Adrenal gland (tissue), 9 donors: ENCODE measurements at regions not wholly inside any gene's neighbourhood (a gene's known extent, or its start where the extent isn't known, plus 50 kb on each side); places are given as distances from the start of the nearest gene placed in this dataset.

ENCODE experiments used
- DNase-seq, 7 donors: peaks; one replicate each; pipeline ENCODE4 v3.0.0-alpha.2; 2019 to 2020
- H3K27ac ChIP-seq, 5 donors: fragments of 200-600 bp; sonication (generic) in 4 of 5; 1 replicate in 3 of 5; 2 replicates in 2 of 5; pipeline versions ENCODE4 v1.5.1 to v1.8.0; 2016 to 2020; ENCODE audit warnings: mild to moderate bottlenecking in 1 of 5
- H3K27me3 ChIP-seq: fragments of 200-600 bp; 2 replicates; pipeline ENCODE4 v1.8.0; 2021
- H3K36me3 ChIP-seq, 2 donors: fragments of 200-600 bp; replicated peaks in 1 of 2; 1 replicate in 1 of 2; 2 replicates in 1 of 2; pipeline versions ENCODE4 v1.5.1 to v1.8.0; 2018 to 2022
- H3K4me1 ChIP-seq, 2 donors: fragments of 200-600 bp; replicated peaks in 1 of 2; 1 replicate in 1 of 2; 2 replicates in 1 of 2; pipeline versions ENCODE4 v1.5.1 to v1.8.0; 2018 to 2021
- H3K4me3 ChIP-seq, 4 donors: fragments of 200-600 bp; sonication (generic) in 3 of 4; one replicate each; pipeline ENCODE4 v1.5.1; 2016 to 2018
- H3K9me3 ChIP-seq, 3 donors: fragments of 200-600 bp; sonication (generic) in 1 of 3; replicated peaks in 1 of 3; 1 replicate in 2 of 3; 2 replicates in 1 of 3; pipeline versions ENCODE4 v1.5.1 to v1.8.0; 2016 to 2021
- POLR2A ChIP-seq, 2 donors: fragments of 450-650 bp; IDR thresholded peaks; one replicate each; pipeline ENCODE4 v1.6.1; 2017; ENCODE audit warnings: antibody characterized with exemption in 2 of 2, mild to moderate bottlenecking in 2 of 2, moderate library complexity in 1 of 2
- WGBS, 4 donors: extraction: QIAGEN DNeasy Blood & Tissue Kit in 2 of 4; methylation state at CpG; one replicate each; pipeline versions ENCODE4 v1.1.5 to v1.1.7; 2013 to 2017; 5-methylcytosine and 5-hydroxymethylcytosine counted together
- intact Hi-C, 2 donors: fragments of 100-400 bp; cut with DNase I; formaldehyde crosslinking; loops; one replicate each; pipeline versions ENCODE4 v1.14.1 to v1.15.0; 2022 to 2023
- TF ChIP-seq, protein P1 (sequence below), 6 experiments: fragments of 450-650 bp in 4 of 6; fragments of 200-600 bp in 2 of 6; sonication (generic) in 1 of 6; IDR thresholded peaks; 1 replicate in 5 of 6; 2 replicates in 1 of 6; pipeline versions ENCODE4 v1.5.1 to v1.8.0; 2016 to 2021; ENCODE audit warnings: antibody characterized with exemption in 6 of 6, mild to moderate bottlenecking in 2 of 6, moderate library complexity in 1 of 6
- donor health status: healthy with polysubstance abuse.
- donor health status: Bipolar disorder and iron deficiency.
- donor health status: DM: yes; HTN: yes; CAD: no.
- donor health status: DM: no; HTN: no; CAD: no.
- donor health status: DM: no; HTN: no; CAD: no.

DNA sequence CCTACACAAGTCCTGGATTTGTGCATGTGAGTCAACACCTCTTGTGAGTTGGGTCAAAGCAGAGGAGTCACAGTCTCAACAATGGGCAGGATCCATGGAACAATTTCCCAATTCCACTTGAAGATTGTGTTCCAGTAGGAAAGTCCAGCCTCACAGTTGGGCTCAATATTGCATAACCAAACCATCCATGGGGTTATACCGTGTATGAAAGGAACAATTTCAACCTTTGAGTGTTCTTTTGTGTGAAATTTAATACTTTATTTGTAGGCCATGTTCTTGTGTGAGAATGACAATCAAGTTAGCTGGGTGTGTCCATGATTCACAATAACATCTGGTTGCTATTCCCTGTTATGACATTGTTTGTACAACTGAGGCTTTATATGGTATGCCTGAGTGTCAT is 1182.9 kb upstream of the AMELY start:
- Histone ChIP-seq H3K27me3 (no peaks in the 10 kb centered on the region), H3K4me1 (no peaks in the 10 kb centered on the region), H3K9me3 (no peaks in the 10 kb centered on the region), H3K4me3 (no peak overlapping the region), H3K27ac (no peak overlapping the region), H3K36me3 (no peaks in the 10 kb centered on the region)
- no peak for TF ChIP-seq POLR2A (IDR thresholded peaks at IDR 0.05)
- WGBS, 4 donors, result 17 to 38% methylated on average over 1 of the region's 1 CpG; no CpG with 5 or more reads in 2 of the 4 donors
- intact Hi-C loops, result no loop called here
- DNase-seq, result no peak

DNA sequence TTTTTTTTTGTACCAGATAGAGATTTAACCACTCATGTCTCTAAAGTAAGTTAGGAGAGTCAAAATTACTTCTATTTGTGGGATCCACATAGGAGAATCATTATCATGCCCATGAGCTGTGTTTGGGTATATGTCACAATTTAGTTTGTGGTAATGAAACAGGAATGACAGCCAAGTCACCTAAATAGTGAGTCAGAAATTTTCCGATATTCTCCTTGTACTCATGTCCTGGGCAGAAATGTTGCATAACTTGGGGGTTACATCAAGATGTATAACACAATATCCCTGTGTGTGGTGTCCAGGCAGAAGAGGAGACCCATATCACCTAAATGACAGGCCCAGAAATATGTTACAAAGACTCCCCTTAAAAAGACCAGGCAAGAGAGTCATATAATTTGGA is 1181.4 kb upstream of the AMELY start:
- Histone ChIP-seq H3K4me3 (no peak overlapping the region), H3K9me3 (no peaks in the 10 kb centered on the region), H3K27me3 (no peaks in the 10 kb centered on the region), H3K4me1 (no peaks in the 10 kb centered on the region), H3K36me3 (no peaks in the 10 kb centered on the region), H3K27ac (no peak overlapping the region)
- 55 to 83% methylated on average over 1 of the region's 1 CpG; no CpG with 5 or more reads in 2 of the 4 donors for WGBS, 4 donors
- intact Hi-C loops, result no loop called here
- DNase-seq, result no peak
- TF ChIP-seq POLR2A (IDR thresholded peaks at IDR 0.05), result no peak
- TF ChIP-seq, protein P1, sequence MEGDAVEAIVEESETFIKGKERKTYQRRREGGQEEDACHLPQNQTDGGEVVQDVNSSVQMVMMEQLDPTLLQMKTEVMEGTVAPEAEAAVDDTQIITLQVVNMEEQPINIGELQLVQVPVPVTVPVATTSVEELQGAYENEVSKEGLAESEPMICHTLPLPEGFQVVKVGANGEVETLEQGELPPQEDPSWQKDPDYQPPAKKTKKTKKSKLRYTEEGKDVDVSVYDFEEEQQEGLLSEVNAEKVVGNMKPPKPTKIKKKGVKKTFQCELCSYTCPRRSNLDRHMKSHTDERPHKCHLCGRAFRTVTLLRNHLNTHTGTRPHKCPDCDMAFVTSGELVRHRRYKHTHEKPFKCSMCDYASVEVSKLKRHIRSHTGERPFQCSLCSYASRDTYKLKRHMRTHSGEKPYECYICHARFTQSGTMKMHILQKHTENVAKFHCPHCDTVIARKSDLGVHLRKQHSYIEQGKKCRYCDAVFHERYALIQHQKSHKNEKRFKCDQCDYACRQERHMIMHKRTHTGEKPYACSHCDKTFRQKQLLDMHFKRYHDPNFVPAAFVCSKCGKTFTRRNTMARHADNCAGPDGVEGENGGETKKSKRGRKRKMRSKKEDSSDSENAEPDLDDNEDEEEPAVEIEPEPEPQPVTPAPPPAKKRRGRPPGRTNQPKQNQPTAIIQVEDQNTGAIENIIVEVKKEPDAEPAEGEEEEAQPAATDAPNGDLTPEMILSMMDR (IDR thresholded peaks at IDR 0.05), result no peak

DNA sequence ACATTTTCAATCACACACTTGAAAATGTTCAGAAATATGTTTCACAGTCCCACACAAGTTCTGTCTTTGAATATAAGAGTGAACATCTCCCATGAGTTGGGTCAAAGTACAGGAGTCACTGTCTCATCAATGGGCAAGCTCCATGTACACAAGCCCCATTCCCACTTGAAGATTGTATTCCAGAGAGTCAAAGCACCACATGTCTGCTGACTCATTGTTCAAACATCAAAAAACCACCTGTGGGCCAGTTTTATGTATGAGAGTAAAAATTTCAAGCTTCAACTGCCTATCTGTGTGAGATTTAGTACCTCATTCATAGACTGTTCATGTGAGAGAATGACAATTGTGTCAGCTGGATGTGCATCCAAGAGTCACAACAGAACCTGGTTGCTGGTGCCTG is 1174.4 kb upstream of the AMELY start:
- no peak for DNase-seq
- no peaks in the 10 kb centered on the region for H3K9me3 ChIP-seq
- intact Hi-C loops, result no loop called here

DNA sequence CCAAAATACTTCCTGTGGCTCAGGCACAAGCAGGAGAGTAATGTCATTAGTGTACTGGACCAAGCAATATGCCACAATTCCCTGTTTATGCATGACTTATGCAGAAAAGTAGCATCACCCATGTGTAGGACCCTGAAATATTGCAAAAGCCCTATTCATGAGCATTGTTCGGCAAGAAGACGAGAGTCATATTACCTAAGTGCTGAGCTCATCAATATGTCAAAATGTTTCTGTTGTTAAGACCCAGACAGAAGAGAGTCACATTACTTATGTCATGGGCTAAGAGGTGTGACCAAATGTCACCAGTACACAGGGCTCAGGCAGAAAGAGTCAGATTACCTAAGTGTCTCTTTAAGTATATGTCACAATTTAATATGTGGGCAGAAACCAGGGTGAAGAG is 1172.6 kb upstream of the AMELY start:
- no peak overlapping the region for H3K4me3 ChIP-seq
- no peaks in the 10 kb centered on the region for H3K27me3 ChIP-seq
- no peak overlapping the region for H3K27ac ChIP-seq
- intact Hi-C loops, result no loop called here
- TF ChIP-seq POLR2A (IDR thresholded peaks at IDR 0.05), result no peak
- TF ChIP-seq, protein P1 (IDR thresholded peaks at IDR 0.05), result no peak
- H3K9me3 ChIP-seq, result no peaks in the 10 kb centered on the region
- no peaks in the 10 kb centered on the region for H3K4me1 ChIP-seq
- H3K36me3 ChIP-seq, result no peaks in the 10 kb centered on the region
- no peak for DNase-seq
- WGBS, 4 donors, result 81% methylated on average over 2 of the region's 2 CpGs; no CpG with 5 or more reads in 3 of the 4 donors

More for the DNA sequence above, 1174.4 kb upstream of the AMELY start:
- Histone ChIP-seq H3K4me1 (no peaks in the 10 kb centered on the region), H3K4me3 (no peak overlapping the region), H3K36me3 (no peaks in the 10 kb centered on the region), H3K27ac (no peak overlapping the region), H3K27me3 (no peaks in the 10 kb centered on the region)
- TF ChIP-seq, protein P1 (IDR thresholded peaks at IDR 0.05), result no peak
- no peak for TF ChIP-seq POLR2A (IDR thresholded peaks at IDR 0.05)

DNA sequence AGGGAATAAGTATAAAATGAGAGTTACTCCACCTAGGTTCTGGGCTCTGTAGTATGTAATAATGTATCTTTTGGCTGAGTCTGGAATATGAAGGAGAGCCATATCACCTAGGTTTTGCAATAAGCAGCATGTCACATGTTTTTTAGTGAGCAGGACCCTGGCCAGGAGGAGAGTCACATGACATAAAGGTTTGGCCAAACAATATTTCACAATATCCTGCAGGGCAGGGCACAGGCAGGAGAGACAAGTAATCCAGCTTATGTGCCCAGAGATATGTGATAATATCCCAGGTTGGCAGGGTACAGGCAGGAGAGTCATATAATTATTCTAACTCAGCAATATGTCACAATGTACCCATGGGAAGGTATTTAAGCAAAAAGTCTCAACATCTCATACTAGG is 1169.6 kb upstream of the AMELY start:
- no peaks in the 10 kb centered on the region for H3K36me3 ChIP-seq
- H3K27me3 ChIP-seq, result no peaks in the 10 kb centered on the region
- TF ChIP-seq, protein P1 (IDR thresholded peaks at IDR 0.05), result no peak
- no peak for TF ChIP-seq POLR2A (IDR thresholded peaks at IDR 0.05)
- H3K4me3 ChIP-seq, result no peak overlapping the region
- intact Hi-C loops, result no loop called here
- H3K27ac ChIP-seq, result no peak overlapping the region
- H3K4me1 ChIP-seq, result no peaks in the 10 kb centered on the region
- DNase-seq, result no peak
- no peaks in the 10 kb centered on the region for H3K9me3 ChIP-seq
